Memory B cell (primary cell): ENCODE measurements at regions not wholly inside any gene's neighbourhood (a gene's known extent, or its start where the extent isn't known, plus 50 kb on each side); places are given as distances from the start of the nearest gene placed in this dataset.
"Not testable (repeated sequence)": the region's sequence is repeated elsewhere in the genome, so short reads cannot be mapped to it uniquely, and the experiment has no call there.

Source experiments
- ATAC-seq: fragments of 150-1000 bp; cut with Tn5 transposase; 2 replicates; pipeline ENCODE4 v1.10.0; 2021; ENCODE audit warnings: low read depth, mild to moderate bottlenecking, moderate library complexity
- DNase-seq, 2 donors: peaks; one replicate each; pipeline ENCODE4 v3.0.0; 2022; ENCODE audit warnings: low spot score in 2 of 2
- H3K27ac Mint-ChIP-seq: one replicate; pipeline ENCODE4 v1.8.0; 2022; ENCODE audit warnings: mild to moderate bottlenecking, moderate library complexity, mixed read lengths
- H3K27me3 Mint-ChIP-seq: one replicate; pipeline ENCODE4 v1.8.0; 2022; ENCODE audit warnings: mixed read lengths
- H3K36me3 Mint-ChIP-seq: one replicate; pipeline ENCODE4 v1.8.0; 2022; ENCODE audit warnings: mild to moderate bottlenecking, mixed read lengths
- H3K4me1 Mint-ChIP-seq: one replicate; pipeline ENCODE4 v1.8.0; 2022; ENCODE audit warnings: mixed read lengths
- H3K4me3 Mint-ChIP-seq: one replicate; pipeline ENCODE4 v1.8.0; 2022; ENCODE audit warnings: mild to moderate bottlenecking, moderate library complexity, mixed read lengths
- H3K9me3 Mint-ChIP-seq: one replicate; pipeline ENCODE4 v1.8.0; 2022; ENCODE audit warnings: mixed read lengths

DNA sequence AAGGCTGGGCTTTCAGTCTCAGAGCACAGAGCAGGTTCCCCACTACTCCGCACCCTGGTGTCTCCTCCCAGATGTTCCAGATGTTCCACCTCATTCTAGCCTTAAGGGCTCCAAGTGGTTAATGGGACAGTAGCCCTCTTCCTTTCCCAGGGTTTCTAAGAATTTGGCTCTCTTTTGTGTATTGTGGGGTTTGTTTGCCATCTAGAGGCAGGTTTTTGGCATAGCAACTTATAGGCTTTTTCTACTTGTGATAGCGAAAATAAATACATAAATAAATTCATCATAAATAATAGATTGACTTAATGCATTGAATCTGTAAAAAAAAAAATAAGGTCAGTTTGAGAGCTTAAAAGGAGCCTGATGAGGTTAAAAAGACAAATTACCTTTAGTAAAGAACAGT, 86.1 kb upstream of the XKR3 start:
- not testable (repeated sequence) for H3K4me1 Mint-ChIP-seq, H3K27ac Mint-ChIP-seq, H3K4me3 Mint-ChIP-seq, DNase-seq, H3K36me3 Mint-ChIP-seq, H3K27me3 Mint-ChIP-seq, H3K9me3 Mint-ChIP-seq, ATAC-seq

DNA sequence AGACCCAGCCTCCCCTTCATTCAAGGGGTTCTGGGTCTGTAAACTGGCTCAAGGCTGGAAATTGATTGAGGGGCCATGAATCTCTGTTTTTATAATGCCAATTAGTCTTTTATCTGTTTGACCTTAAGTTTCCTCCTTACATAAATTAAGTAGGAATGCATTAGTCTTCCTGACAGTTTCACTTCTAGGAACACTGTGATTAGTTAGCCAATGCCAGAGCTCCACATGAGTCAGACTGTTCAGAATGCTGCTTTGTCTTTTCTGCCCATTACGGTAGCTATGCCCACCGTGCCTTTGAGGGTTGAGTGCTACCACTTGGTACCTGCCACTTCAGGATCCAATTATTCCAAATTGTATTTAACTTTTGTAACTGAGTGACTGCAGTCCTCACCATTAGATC, 76.8 kb upstream of the XKR3 start:
- not testable (repeated sequence) for DNase-seq, H3K4me1 Mint-ChIP-seq, ATAC-seq, H3K36me3 Mint-ChIP-seq, H3K9me3 Mint-ChIP-seq, H3K4me3 Mint-ChIP-seq, H3K27ac Mint-ChIP-seq, H3K27me3 Mint-ChIP-seq

DNA sequence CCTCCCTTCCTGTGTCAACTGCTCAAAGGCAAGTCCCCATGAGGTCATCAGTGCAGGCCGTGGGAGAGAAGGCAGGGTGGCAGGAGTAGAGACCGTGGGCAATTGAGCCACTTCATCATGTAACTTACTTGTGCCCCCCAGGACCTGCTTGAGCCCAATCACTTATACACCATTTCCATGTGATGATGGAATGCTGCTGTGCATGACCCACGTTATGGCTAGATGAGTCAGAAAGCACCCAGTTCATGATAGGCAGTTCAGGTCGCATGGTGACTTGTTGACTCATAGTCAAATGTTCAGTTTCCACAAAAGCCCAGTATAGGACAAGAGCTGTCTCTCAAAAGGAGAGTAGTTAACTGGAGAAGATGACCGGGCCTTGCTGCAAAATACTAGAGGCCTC, 76.4 kb upstream of the XKR3 start:
- H3K4me3 Mint-ChIP-seq, H3K9me3 Mint-ChIP-seq, ATAC-seq, DNase-seq, H3K27me3 Mint-ChIP-seq, H3K36me3 Mint-ChIP-seq, H3K27ac Mint-ChIP-seq, H3K4me1 Mint-ChIP-seq: not testable (repeated sequence)

DNA sequence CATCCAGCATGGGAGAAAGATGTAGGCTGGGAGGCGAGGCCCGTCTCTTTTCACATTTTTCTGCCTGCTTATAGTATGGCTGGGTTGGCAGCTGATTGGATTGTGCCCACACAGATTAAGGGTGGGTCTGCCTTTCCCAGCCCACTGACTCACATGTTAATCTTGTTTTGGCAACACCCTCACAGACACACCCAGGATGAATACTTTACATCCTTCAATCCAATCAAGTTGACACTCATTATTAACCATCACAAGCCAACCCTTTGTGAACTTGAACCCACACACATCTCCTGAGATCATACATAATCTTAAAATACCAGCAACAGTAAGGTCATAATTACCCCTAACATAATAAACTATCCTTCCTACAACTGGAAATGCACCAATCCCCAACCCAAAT, 74.1 kb upstream of the XKR3 start:
- not testable (repeated sequence) for H3K9me3 Mint-ChIP-seq, ATAC-seq, H3K36me3 Mint-ChIP-seq, H3K27ac Mint-ChIP-seq, H3K4me3 Mint-ChIP-seq, H3K4me1 Mint-ChIP-seq, H3K27me3 Mint-ChIP-seq, DNase-seq

DNA sequence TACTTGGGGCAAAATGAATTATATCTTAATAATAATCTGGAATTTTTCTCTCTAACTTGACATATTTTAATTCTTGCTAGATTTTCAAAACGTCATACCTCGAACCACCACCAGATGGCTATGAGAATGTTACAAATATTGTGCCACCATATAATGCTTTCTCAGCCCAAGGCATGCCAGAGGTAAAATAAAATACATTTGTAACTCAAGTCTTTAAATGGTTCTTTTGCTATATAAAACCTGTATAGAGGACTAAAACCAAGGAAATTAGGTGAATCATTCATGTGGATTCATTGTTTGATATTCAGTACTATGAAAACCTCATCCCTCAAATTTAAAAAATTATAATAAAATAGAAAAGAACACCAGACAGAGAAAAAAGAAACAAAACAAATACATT, 72.2 kb upstream of the XKR3 start:
- not testable (repeated sequence) for H3K9me3 Mint-ChIP-seq, H3K27ac Mint-ChIP-seq, H3K4me3 Mint-ChIP-seq, H3K27me3 Mint-ChIP-seq, DNase-seq, H3K4me1 Mint-ChIP-seq, ATAC-seq, H3K36me3 Mint-ChIP-seq

DNA sequence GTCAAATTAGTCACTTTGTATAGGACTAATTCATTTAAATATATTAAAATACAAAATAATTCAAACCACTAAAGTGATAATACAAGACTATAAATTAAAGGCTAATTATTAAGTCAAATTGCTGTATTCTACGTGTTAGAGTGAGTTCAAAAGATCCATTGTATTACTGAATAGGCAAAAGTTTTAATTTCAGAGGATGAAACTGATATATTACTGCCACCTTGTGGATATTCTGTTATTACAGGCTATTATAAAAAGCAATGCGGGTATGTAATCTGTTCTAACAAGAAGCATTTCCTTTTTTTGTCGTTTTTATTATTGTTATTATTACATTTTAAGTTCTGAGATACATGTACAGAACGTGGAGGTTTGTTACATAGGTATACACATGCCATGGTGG, 66.7 kb upstream of the XKR3 start:
- not testable (repeated sequence) for H3K27me3 Mint-ChIP-seq, H3K36me3 Mint-ChIP-seq, H3K4me3 Mint-ChIP-seq, H3K27ac Mint-ChIP-seq, H3K4me1 Mint-ChIP-seq, H3K9me3 Mint-ChIP-seq, ATAC-seq
- peak in 1 of 2 donors; percentile 12 for DNase-seq

DNA sequence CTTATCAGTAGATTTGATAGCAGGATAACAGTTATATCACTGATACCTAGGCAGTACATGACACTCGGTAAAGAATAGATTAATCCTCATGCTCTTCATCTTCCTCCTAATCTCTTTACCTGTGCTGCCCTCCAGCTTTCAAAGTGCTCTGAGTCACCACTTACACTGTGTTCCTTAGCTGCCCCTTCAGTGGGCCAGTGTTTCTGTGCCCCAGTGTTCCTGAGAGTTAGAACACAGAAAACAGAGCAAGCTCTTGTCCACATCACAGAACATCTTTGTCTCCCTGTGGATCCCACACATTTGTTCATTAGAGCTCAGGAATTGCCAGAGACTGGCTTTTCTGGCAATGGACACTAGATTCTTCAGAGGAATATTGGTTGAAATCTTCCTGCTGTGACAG, 51.1 kb upstream of the XKR3 start:
- H3K4me3 Mint-ChIP-seq, H3K27ac Mint-ChIP-seq, DNase-seq, H3K4me1 Mint-ChIP-seq, H3K36me3 Mint-ChIP-seq, H3K27me3 Mint-ChIP-seq, ATAC-seq, H3K9me3 Mint-ChIP-seq: not testable (repeated sequence)
